Esophagus muscularis mucosa (tissue), 4 donors: ENCODE measurements at regions not wholly inside any gene's neighbourhood (a gene's known extent, or its start where the extent isn't known, plus 50 kb on each side); places are given as distances from the start of the nearest gene placed in this dataset.

Experiments
- DNase-seq: peaks from one replicate; pipeline ENCODE4 v3.0.0-alpha.2; 2017; ENCODE audit errors: extremely low spot score
- H3K27ac ChIP-seq, 4 donors: fragments of 200-600 bp; sonication (generic); replicated peaks in 1 of 4; 1 replicate in 3 of 4; 2 replicates in 1 of 4; pipeline ENCODE4 v1.5.1; 2016 to 2019; ENCODE audit warnings: mild to moderate bottlenecking in 1 of 4
- H3K27me3 ChIP-seq, 4 donors: fragments of 200-600 bp; sonication (generic); one replicate each; pipeline versions ENCODE4 v1.5.1 to v1.6.0; 2016 to 2019
- H3K36me3 ChIP-seq, 4 donors: fragments of 200-600 bp; sonication (generic); one replicate each; pipeline ENCODE4 v1.5.1; 2016 to 2019
- H3K4me1 ChIP-seq, 4 donors: fragments of 200-600 bp; sonication (generic); one replicate each; pipeline ENCODE4 v1.5.1; 2016 to 2019
- H3K4me3 ChIP-seq, 4 donors: fragments of 200-600 bp; sonication (generic); 1 replicate in 2 of 4; 2 replicates in 2 of 4; pipeline ENCODE4 v1.5.1; 2016 to 2019; ENCODE audit warnings: mild to moderate bottlenecking in 4 of 4, moderate library complexity in 1 of 4
- H3K9me3 ChIP-seq, 4 donors: fragments of 200-600 bp; sonication (generic); 1 replicate in 3 of 4; 2 replicates in 1 of 4; pipeline ENCODE4 v1.5.1; 2016 to 2019
- EP300 ChIP-seq: sonication (generic); formaldehyde crosslinking; IDR thresholded peaks from one replicate; pipeline ENCODE4 v1.6.1; 2017; ENCODE audit warnings: antibody characterized with exemption
- POLR2A ChIP-seq: fragments of 450-650 bp; IDR thresholded peaks from one replicate; pipeline ENCODE4 v1.6.1; 2017; ENCODE audit warnings: antibody characterized with exemption, moderate library complexity, mild to moderate bottlenecking, low read depth
- POLR2AphosphoS5 ChIP-seq, 2 donors: sonication (generic); formaldehyde crosslinking; IDR thresholded peaks; one replicate each; pipeline ENCODE4 v1.6.1; 2017; ENCODE audit warnings: antibody characterized with exemption in 2 of 2
- WGBS: methylation state at CpG from one replicate; pipeline ENCODE4 v1.1.5; 2018; 5-methylcytosine and 5-hydroxymethylcytosine counted together
- intact Hi-C: fragments of 100-400 bp; cut with DNase I; formaldehyde crosslinking; loops from one replicate; pipeline ENCODE4 v1.15.1; 2023
- TF ChIP-seq, protein P1 (sequence below), 3 experiments: fragments of 200-600 bp in 2 of 3; fragments of 450-650 bp in 1 of 3; sonication (generic) in 2 of 3; IDR thresholded peaks; one replicate each; pipeline ENCODE4 v1.5.1; 2017 to 2019; ENCODE audit warnings: antibody characterized with exemption in 3 of 3, mild to moderate bottlenecking in 2 of 3, moderate library complexity in 1 of 3

DNA sequence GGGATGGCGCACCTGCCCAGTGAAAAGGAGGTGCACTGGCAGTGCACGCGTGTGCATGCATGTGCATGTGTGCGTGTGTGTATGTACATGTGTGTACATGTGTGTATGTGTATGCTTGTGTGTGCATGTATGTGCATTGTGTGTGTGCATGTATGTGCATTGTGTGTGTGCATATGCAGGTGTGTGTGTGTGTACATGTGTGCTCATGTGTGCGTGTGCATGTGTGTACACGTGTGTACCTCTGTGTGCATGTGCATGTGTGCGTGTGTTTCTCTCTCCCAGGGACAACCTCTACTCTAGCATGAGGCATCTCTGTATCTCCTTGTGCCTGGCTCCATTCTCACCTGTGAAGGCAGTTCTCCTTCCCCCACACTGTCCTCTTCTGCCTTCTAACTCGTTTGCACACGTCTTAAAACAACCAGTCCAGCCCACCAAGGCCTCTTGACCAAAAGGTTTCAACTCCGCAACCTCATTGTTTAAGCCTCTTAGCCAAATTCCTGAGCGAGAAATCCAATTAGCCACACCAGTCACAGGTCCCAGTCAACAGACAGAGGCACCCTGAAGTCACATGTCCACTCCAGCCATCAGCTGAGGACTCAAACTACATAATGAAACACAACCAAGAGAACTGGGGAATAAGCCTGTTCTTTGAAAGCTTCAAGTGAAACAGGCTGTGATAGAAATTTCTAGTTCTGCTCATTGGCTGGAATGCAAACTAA is 103.5 kb upstream of the PTPRT start:
- no peaks in the 10 kb centered on the region for H3K4me1 ChIP-seq
- H3K4me3 ChIP-seq, result no peak overlapping the region
- intact Hi-C loops, result no loop called here
- no peaks in the 10 kb centered on the region for H3K27me3 ChIP-seq
- H3K9me3 ChIP-seq, result peaks cover 0 to 19% (median 7%) of the 10 kb centered on the region in 4 donors
- H3K36me3 ChIP-seq, result no peaks in the 10 kb centered on the region
- no peak for DNase-seq
- H3K27ac ChIP-seq, result no peak overlapping the region
- TF ChIP-seq POLR2A (no peak), EP300 (no peak), POLR2AphosphoS5 (IDR thresholded peaks at IDR 0.05) (no peak)
- TF ChIP-seq, protein P1, sequence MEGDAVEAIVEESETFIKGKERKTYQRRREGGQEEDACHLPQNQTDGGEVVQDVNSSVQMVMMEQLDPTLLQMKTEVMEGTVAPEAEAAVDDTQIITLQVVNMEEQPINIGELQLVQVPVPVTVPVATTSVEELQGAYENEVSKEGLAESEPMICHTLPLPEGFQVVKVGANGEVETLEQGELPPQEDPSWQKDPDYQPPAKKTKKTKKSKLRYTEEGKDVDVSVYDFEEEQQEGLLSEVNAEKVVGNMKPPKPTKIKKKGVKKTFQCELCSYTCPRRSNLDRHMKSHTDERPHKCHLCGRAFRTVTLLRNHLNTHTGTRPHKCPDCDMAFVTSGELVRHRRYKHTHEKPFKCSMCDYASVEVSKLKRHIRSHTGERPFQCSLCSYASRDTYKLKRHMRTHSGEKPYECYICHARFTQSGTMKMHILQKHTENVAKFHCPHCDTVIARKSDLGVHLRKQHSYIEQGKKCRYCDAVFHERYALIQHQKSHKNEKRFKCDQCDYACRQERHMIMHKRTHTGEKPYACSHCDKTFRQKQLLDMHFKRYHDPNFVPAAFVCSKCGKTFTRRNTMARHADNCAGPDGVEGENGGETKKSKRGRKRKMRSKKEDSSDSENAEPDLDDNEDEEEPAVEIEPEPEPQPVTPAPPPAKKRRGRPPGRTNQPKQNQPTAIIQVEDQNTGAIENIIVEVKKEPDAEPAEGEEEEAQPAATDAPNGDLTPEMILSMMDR (IDR thresholded peaks at IDR 0.05), result no peak
- WGBS, result 88% methylated on average over 10 of the region's 11 CpGs

DNA sequence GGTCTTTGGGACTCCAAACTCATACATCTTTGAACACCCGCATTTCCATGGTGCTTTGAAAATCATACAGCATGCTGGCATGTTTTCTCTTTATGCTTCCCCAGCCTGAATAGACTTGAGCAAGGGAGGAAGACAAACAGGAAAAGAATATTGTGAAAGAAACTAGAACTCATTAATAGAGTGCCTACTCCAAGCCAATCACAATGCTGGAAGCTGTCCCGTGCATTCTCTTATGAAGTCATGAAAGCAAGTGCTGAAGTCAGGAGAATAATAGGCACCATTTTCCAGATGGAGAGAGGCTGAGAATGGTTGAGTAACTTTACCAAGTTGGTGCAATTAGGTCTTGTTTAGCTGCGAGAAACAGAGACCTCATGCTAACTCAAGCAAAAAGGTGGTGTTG is 102.5 kb upstream of the PTPRT start:
- intact Hi-C loops, result no loop called here
- 77% methylated on average over 3 of the region's 3 CpGs for WGBS
- no peaks in the 10 kb centered on the region for H3K36me3 ChIP-seq

DNA sequence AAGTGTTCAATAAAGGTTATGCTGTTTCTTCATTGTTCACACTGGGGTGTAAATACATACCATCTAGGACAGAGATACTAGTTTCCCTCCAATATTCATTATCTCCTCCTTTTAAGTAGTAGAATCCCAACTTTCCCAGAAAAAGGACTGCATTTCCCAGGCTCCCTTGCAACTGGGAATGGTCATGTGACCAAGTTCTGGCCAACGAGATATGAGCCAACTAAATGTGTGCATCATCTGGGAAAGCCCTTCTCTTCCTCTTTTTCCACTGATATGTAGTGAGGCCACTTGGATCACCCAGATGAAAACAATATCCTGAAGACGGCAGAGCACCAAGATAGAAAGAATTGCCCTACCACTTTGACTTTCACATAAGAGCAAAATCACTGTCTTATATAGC is 97.9 kb upstream of the PTPRT start:
- WGBS, result 68% methylated on average over 2 of the region's 2 CpGs
- no peaks in the 10 kb centered on the region for H3K36me3 ChIP-seq
- H3K4me1 ChIP-seq, result no peaks in the 10 kb centered on the region
- DNase-seq, result no peak
- H3K4me3 ChIP-seq, result no peak overlapping the region
- no peaks in the 10 kb centered on the region for H3K9me3 ChIP-seq
- H3K27me3 ChIP-seq, result peaks cover 0 to 5% (median 0%) of the 10 kb centered on the region in 4 donors
- intact Hi-C loops, result no loop called here
- TF ChIP-seq POLR2AphosphoS5 (IDR thresholded peaks at IDR 0.05), result no peak
- no peak for TF ChIP-seq POLR2A
- TF ChIP-seq, protein P1 (IDR thresholded peaks at IDR 0.05), result no peak
- no peak for TF ChIP-seq EP300
- no peak overlapping the region for H3K27ac ChIP-seq

More for the DNA sequence above, 102.5 kb upstream of the PTPRT start:
- H3K27ac ChIP-seq, result no peak overlapping the region
- H3K27me3 ChIP-seq, result no peaks in the 10 kb centered on the region
- H3K4me1 ChIP-seq, result no peaks in the 10 kb centered on the region
- TF ChIP-seq POLR2A (no peak), POLR2AphosphoS5 (IDR thresholded peaks at IDR 0.05) (no peak), EP300 (no peak)
- TF ChIP-seq, protein P1 (IDR thresholded peaks at IDR 0.05), result no peak
- peaks cover 0 to 15% (median 5%) of the 10 kb centered on the region in 4 donors for H3K9me3 ChIP-seq
- H3K4me3 ChIP-seq, result no peak overlapping the region
- no peak for DNase-seq

DNA sequence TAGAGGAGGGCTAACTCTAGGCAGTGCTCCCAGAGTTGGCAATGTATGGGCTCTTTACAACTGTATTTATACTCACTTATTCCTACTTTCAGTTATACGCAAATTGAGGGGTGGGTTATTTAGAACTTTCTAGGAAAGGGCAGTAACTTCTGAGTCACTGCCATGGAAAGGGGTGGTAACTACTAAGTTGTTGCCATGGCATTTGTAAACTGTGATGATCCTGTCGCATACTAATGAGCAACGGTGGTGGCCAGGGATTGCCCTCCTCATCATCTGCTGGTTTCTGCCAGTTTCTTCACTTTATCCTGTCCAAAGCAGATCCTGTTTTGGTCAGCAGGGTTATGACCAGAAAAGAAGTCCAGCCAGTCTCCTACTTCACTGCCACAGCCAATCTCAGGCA is 95.5 kb upstream of the PTPRT start:
- intact Hi-C loops, result no loop called here
- WGBS, result 82% methylated on average over 3 of the region's 3 CpGs

More for the DNA sequence above, 95.5 kb upstream of the PTPRT start:
- H3K36me3 ChIP-seq, result no peaks in the 10 kb centered on the region
- no peak for DNase-seq
- H3K27ac ChIP-seq, result no peak overlapping the region
- H3K4me3 ChIP-seq, result no peak overlapping the region
- TF ChIP-seq, protein P1 (IDR thresholded peaks at IDR 0.05), result no peak
- TF ChIP-seq EP300 (no peak), POLR2A (no peak), POLR2AphosphoS5 (IDR thresholded peaks at IDR 0.05) (no peak)
- no peaks in the 10 kb centered on the region for H3K4me1 ChIP-seq
- no peaks in the 10 kb centered on the region for H3K9me3 ChIP-seq
- H3K27me3 ChIP-seq, result peaks cover 0 to 5% (median 0%) of the 10 kb centered on the region in 4 donors
